A549 (cell line): ENCODE measurements at regions not wholly inside any gene's neighbourhood (a gene's known extent, or its start where the extent isn't known, plus 50 kb on each side); places are given as distances from the start of the nearest gene placed in this dataset.

Source experiments
- ELK1 ChIP-seq: fragments of 150-350 bp; IDR thresholded peaks from 2 replicates; pipeline ENCODE4 v1.6.1; 2014; ENCODE audit warnings: low read depth, mild to moderate bottlenecking, low read length
- POLR2A ChIP-seq: IDR thresholded peaks from 2 replicates; pipeline ENCODE4 v1.6.1; 2012; ENCODE audit warnings: mild to moderate bottlenecking, low read length
- REST ChIP-seq: fragments of 200-600 bp; sonication (generic); IDR thresholded peaks from 2 replicates; pipeline ENCODE4 v1.6.1; 2016; ENCODE audit warnings: antibody characterized with exemption, mild to moderate bottlenecking, moderate library complexity
- ZFP36 ChIP-seq: fragments of 450-650 bp; IDR thresholded peaks from 2 replicates; pipeline ENCODE4 v1.6.1; 2014; ENCODE audit warnings: borderline replicate concordance; ENCODE audit not compliant: partially characterized antibody
- TF ChIP-seq, protein P1 (sequence below): fragments of >200 bp; sonication (Bioruptor Twin); formaldehyde crosslinking; IDR thresholded peaks from 3 replicates; pipeline ENCODE4 v1.5.1; 2016
- TF ChIP-seq, protein P2 (sequence below): fragments of 450-650 bp; IDR thresholded peaks from 2 replicates; pipeline ENCODE4 v1.6.1; 2014; ENCODE audit warnings: antibody characterized with exemption

DNA sequence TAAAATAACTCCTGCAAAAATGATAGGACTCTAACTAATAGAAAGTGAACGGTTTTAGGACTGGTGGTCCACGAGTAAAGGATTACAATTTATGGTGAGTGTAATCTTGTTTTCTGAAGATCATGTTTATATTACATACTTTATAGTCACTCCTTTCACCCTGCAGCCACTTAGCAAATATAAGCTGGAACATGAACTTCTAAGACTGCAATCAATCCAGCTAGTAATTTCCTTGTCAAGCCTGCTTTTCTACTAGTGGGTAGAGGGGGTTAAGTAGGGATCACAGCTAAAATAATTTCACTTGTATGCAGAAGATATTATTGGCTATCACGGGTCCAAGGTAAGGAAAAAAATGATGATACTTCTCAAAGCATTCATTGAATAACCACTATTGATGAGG is 125.5 kb upstream of the NETO1 start:
- TF ChIP-seq, protein P1, sequence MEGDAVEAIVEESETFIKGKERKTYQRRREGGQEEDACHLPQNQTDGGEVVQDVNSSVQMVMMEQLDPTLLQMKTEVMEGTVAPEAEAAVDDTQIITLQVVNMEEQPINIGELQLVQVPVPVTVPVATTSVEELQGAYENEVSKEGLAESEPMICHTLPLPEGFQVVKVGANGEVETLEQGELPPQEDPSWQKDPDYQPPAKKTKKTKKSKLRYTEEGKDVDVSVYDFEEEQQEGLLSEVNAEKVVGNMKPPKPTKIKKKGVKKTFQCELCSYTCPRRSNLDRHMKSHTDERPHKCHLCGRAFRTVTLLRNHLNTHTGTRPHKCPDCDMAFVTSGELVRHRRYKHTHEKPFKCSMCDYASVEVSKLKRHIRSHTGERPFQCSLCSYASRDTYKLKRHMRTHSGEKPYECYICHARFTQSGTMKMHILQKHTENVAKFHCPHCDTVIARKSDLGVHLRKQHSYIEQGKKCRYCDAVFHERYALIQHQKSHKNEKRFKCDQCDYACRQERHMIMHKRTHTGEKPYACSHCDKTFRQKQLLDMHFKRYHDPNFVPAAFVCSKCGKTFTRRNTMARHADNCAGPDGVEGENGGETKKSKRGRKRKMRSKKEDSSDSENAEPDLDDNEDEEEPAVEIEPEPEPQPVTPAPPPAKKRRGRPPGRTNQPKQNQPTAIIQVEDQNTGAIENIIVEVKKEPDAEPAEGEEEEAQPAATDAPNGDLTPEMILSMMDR = no peak
- no peak for TF ChIP-seq ZFP36
- no peak for TF ChIP-seq ELK1
- TF ChIP-seq REST = no peak
- TF ChIP-seq POLR2A = no peak
- TF ChIP-seq, protein P2, sequence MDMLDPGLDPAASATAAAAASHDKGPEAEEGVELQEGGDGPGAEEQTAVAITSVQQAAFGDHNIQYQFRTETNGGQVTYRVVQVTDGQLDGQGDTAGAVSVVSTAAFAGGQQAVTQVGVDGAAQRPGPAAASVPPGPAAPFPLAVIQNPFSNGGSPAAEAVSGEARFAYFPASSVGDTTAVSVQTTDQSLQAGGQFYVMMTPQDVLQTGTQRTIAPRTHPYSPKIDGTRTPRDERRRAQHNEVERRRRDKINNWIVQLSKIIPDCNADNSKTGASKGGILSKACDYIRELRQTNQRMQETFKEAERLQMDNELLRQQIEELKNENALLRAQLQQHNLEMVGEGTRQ = no peak
